HCT116 (cell line): ENCODE measurements at regions not wholly inside any gene's neighbourhood (a gene's known extent, or its start where the extent isn't known, plus 50 kb on each side); places are given as distances from the start of the nearest gene placed in this dataset.

Experiments used
- ATAC-seq: fragments of 200-7000 bp; cut with Tn5 transposase; 2 replicates; pipeline ENCODE4 v1.9.1; 2020; ENCODE audit warnings: mild to moderate bottlenecking, moderate library complexity
- BruUV-seq: library from RNA; stranded (reverse); fragments of 400-500 nt; replicated peaks from 2 replicates; lab custom pipeline; 2021; lab: Mats Ljungman, UMichigan
- CTCF ChIA-PET: fragments of 300-600 bp; sonication (Branson Sonifier 250); formaldehyde crosslinking; loops from one replicate; lab custom pipeline; 2021; ENCODE audit warnings: antibody characterized with exemption; lab: Charles Lee
- POLR2A ChIA-PET: fragments of 300-600, 350-600 bp; sonication (Branson Sonifier 250); formaldehyde crosslinking; loops from one replicate; lab custom pipeline; 2021; ENCODE audit warnings: antibody characterized with exemption; lab: Charles Lee
- RAD21 ChIA-PET, 2 experiments: fragments of 300-600 bp; sonication (Branson Sonifier 250); formaldehyde crosslinking; loops; one replicate each; lab custom pipeline; 2023; ENCODE audit warnings: low total read pairs in 2 of 2; ENCODE audit not compliant: uncharacterized antibody in 2 of 2, unreplicated experiment in 2 of 2, low non-redundant PET in 1 of 2; lab: Charles Lee
- DNase-seq: peaks from one replicate; pipeline ENCODE4 v3.0.0-alpha.2; 2010; ENCODE audit warnings: low read depth, low spot score
- H2AFZ ChIP-seq: fragments of 200-600 bp; shearing (Covaris generic), sonication (generic); 2 replicates; pipeline ENCODE4 v1.6.1; 2017; ENCODE audit warnings: low read depth, mixed run types, mixed read lengths, antibody characterized with exemption, low read length; ENCODE audit not compliant: poor library complexity, severe bottlenecking
- H3K27ac ChIP-seq: 2 replicates; pipeline ENCODE4 v1.5.1; 2012; ENCODE audit warnings: low read depth, low read length
- H3K27me3 ChIP-seq: fragments of 200-600 bp; sonication (generic); 2 replicates; pipeline ENCODE4 v1.6.1; 2016; ENCODE audit warnings: mixed run types, low read length, mixed read lengths; ENCODE audit not compliant: insufficient read depth
- H3K36me3 ChIP-seq, 2 experiments: fragments of 200-500 bp in 1 of 2; fragments of 200-600 bp in 1 of 2; sonication (Bioruptor generic) in 1 of 2; sonication (generic) in 1 of 2; 2 replicates each; pipeline versions ENCODE4 v1.5.1 to v1.6.1; 2014 to 2016; ENCODE audit warnings: low read length in 2 of 2, inconsistent platforms in 1 of 2, mixed read lengths in 1 of 2, mixed run types in 1 of 2; ENCODE audit not compliant: insufficient read depth in 2 of 2, control insufficient read depth in 1 of 2
- H3K4me1 ChIP-seq, 2 experiments: fragments of 200-600 bp in 1 of 2; sonication (generic) in 1 of 2; 2 replicates each; pipeline versions ENCODE4 v1.5.1 to v1.6.1; 2012 to 2017; ENCODE audit warnings: low read length in 2 of 2, inconsistent platforms in 1 of 2, mild to moderate bottlenecking in 1 of 2, mixed read lengths in 1 of 2, mixed run types in 1 of 2, moderate library complexity in 1 of 2; ENCODE audit not compliant: insufficient read depth in 2 of 2, control insufficient read depth in 1 of 2
- H3K4me2 ChIP-seq: fragments of 200-600 bp; sonication (generic); 2 replicates; pipeline ENCODE4 v1.6.1; 2017; ENCODE audit warnings: mixed run types, low read length, mixed read lengths
- H3K4me3 ChIP-seq, 2 experiments: fragments of 200-600 bp in 1 of 2; sonication (generic) in 1 of 2; replicated peaks in 1 of 2; 2 replicates each; pipeline ENCODE4 v1.5.1; 2011 to 2016; ENCODE audit warnings: low read length in 2 of 2, control low read depth in 1 of 2, low read depth in 1 of 2, mild to moderate bottlenecking in 1 of 2, mixed read lengths in 1 of 2, mixed run types in 1 of 2
- H3K79me2 ChIP-seq: fragments of 200-600 bp; sonication (generic); 2 replicates; pipeline ENCODE4 v1.6.1; 2017; ENCODE audit warnings: mild to moderate bottlenecking, mixed run types, low read length, moderate library complexity, mixed read lengths; ENCODE audit not compliant: insufficient read depth
- H3K9ac ChIP-seq: fragments of 200-600 bp; sonication (generic); 2 replicates; pipeline ENCODE4 v1.6.1; 2016; ENCODE audit warnings: low read length, mixed read lengths
- H3K9me2 ChIP-seq: fragments of 200-600 bp; sonication (generic), shearing (Covaris generic); 2 replicates; pipeline ENCODE4 v1.6.1; 2017; ENCODE audit warnings: mixed run types, mild to moderate bottlenecking, moderate library complexity; ENCODE audit not compliant: insufficient read depth
- H3K9me3 ChIP-seq, 2 experiments: fragments of 200-500 bp in 1 of 2; fragments of 200-600 bp in 1 of 2; sonication (Bioruptor generic) in 1 of 2; sonication (generic) in 1 of 2; 2 replicates each; pipeline ENCODE4 v1.6.1; 2014 to 2017; ENCODE audit warnings: low read length in 2 of 2, mixed read lengths in 2 of 2, inconsistent platforms in 1 of 2, low read depth in 1 of 2, mild to moderate bottlenecking in 1 of 2, mixed run types in 1 of 2, moderate library complexity in 1 of 2; ENCODE audit not compliant: control insufficient read depth in 1 of 2, insufficient read depth in 1 of 2
- H4K20me1 ChIP-seq: fragments of 200-600 bp; sonication (generic), shearing (Covaris generic); 2 replicates; pipeline ENCODE4 v1.6.1; 2017; ENCODE audit warnings: mixed run types, mild to moderate bottlenecking, moderate library complexity; ENCODE audit not compliant: insufficient read depth
- CEBPB ChIP-seq: IDR thresholded peaks from 2 replicates; pipeline ENCODE4 v1.6.1; 2012; ENCODE audit warnings: low read depth
- CTCF ChIP-seq, 3 experiments: fragments of 200-600 bp in 1 of 3; sonication (generic) in 1 of 3; IDR thresholded peaks in 2 of 3; conservative IDR thresholded peaks in 1 of 3; 2 replicates each; pipeline ENCODE4 v1.5.1; 2012 to 2017; ENCODE audit warnings: low read depth in 2 of 3, low read length in 2 of 3, antibody characterized with exemption in 1 of 3, borderline replicate concordance in 1 of 3, control low read depth in 1 of 3, mild to moderate bottlenecking in 1 of 3, mixed read lengths in 1 of 3, mixed run types in 1 of 3, moderate library complexity in 1 of 3; ENCODE audit not compliant: insufficient read depth in 1 of 3
- EGR1 ChIP-seq: IDR thresholded peaks from 2 replicates; pipeline ENCODE4 v1.6.1; 2012; ENCODE audit warnings: low read depth
- EZH2 ChIP-seq: fragments of 200-600 bp; sonication (generic); IDR thresholded peaks from 2 replicates; pipeline ENCODE4 v1.6.1; 2017; ENCODE audit warnings: antibody characterized with exemption, mixed run types
- FOSL1 ChIP-seq: IDR thresholded peaks from 2 replicates; pipeline ENCODE4 v1.6.1; 2012; ENCODE audit warnings: low read depth
- MAX ChIP-seq: IDR thresholded peaks from 2 replicates; pipeline ENCODE4 v1.6.1; 2012
- POLR2A ChIP-seq: IDR thresholded peaks from 2 replicates; pipeline ENCODE4 v1.7.0; 2011; ENCODE audit warnings: borderline replicate concordance; ENCODE audit not compliant: insufficient read depth, insufficient read length; ENCODE audit errors: extremely low read depth
- SIN3A ChIP-seq: IDR thresholded peaks from 2 replicates; pipeline ENCODE4 v1.6.1; 2012; ENCODE audit warnings: low read depth
- SRF ChIP-seq: IDR thresholded peaks from 2 replicates; pipeline ENCODE4 v1.6.1; 2012; ENCODE audit warnings: low read depth
- ZFX ChIP-seq: fragments of 450-650 bp; IDR thresholded peaks from 2 replicates; pipeline ENCODE4 v1.6.1; 2017
- ZNF274 ChIP-seq: fragments of 200-500 bp; sonication (Bioruptor generic); IDR thresholded peaks from 2 replicates; pipeline ENCODE4 v1.6.1; 2014; ENCODE audit warnings: mild to moderate bottlenecking, low read depth, low read length, inconsistent platforms
- intact Hi-C: fragments of 100-400 bp; cut with micrococcal nuclease; formaldehyde crosslinking; loops from 2 replicates; pipeline ENCODE4 v1.10.0; 2022

GRCh38 chr3:34780973-34781372 lies 858.4 kb upstream of the ARPP21 start:
- ATAC-seq (no peak), DNase-seq (no peak)
- Histone ChIP-seq H3K4me3 (no peak overlapping the region), H3K27ac (no peak overlapping the region), H2AFZ (no peak overlapping the region), H3K9me2 (no peaks in the 10 kb centered on the region), H3K4me2 (no peak overlapping the region), H3K9me3 (peaks cover 0 to 12% of the 10 kb centered on the region in 2 experiments; a peak in 3 of 4 replicates), H4K20me1 (no peaks in the 10 kb centered on the region), H3K79me2 (no peaks in the 10 kb centered on the region), H3K36me3 (no peaks in the 10 kb centered on the region), H3K4me1 (no peaks in the 10 kb centered on the region), H3K9ac (no peak overlapping the region), H3K27me3 (no peaks in the 10 kb centered on the region)
- POLR2A ChIA-PET, result no interaction called here
- TF ChIP-seq FOSL1, result no peak
- TF ChIP-seq EZH2, result no peak
- TF ChIP-seq POLR2A, result no peak
- TF ChIP-seq CEBPB, result no peak
- TF ChIP-seq SRF, result no peak
- TF ChIP-seq CTCF (IDR thresholded peaks at IDR 0.05 in 2 of 3, conservative IDR thresholded peaks at IDR 0.05 in 1 of 3; ENCODE audit: borderline replicate concordance in 1 of 3, insufficient read depth in 1 of 3, low read depth in 2 of 3, low read length in 2 of 3), result no peak
- TF ChIP-seq MAX, result no peak
- TF ChIP-seq ZNF274, result no peak
- TF ChIP-seq SIN3A, result no peak
- no peak for TF ChIP-seq ZFX
- CTCF ChIA-PET, result no interaction called here
- intact Hi-C loops, result no loop called here
- RAD21 ChIA-PET, result no interaction called here
- no TSS peak for BruUV-seq

- Histone ChIP-seq H3K4me2 (no peak overlapping the region), H3K4me1 (no peaks in the 10 kb centered on the region), H3K79me2 (no peaks in the 10 kb centered on the region), H3K9ac (no peak overlapping the region), H3K27me3 (no peaks in the 10 kb centered on the region), H2AFZ (no peak overlapping the region), H3K4me3 (no peak overlapping the region), H4K20me1 (no peaks in the 10 kb centered on the region), H3K9me3 (peaks cover 0 to 19% of the 10 kb centered on the region in 2 experiments; a peak in 3 of 4 replicates), H3K9me2 (no peaks in the 10 kb centered on the region), H3K27ac (no peak overlapping the region), H3K36me3 (no peaks in the 10 kb centered on the region)
- CTCF ChIA-PET, result no interaction called here
- POLR2A ChIA-PET, result no interaction called here
- TF ChIP-seq CTCF (IDR thresholded peaks at IDR 0.05 in 2 of 3, conservative IDR thresholded peaks at IDR 0.05 in 1 of 3; ENCODE audit: borderline replicate concordance in 1 of 3, insufficient read depth in 1 of 3, low read depth in 2 of 3, low read length in 2 of 3), result no peak
- TF ChIP-seq SRF, result no peak
- TF ChIP-seq EGR1, result no peak
- TF ChIP-seq ZFX, result no peak
- TF ChIP-seq SIN3A, result no peak
- RAD21 ChIA-PET, result no interaction called here
- intact Hi-C loops, result no loop called here
- BruUV-seq, result no TSS peak
- DNase-seq, result no peak
- no peak for ATAC-seq
Observed at GRCh38 chr3:34782871-34783270, 856.5 kb upstream of the ARPP21 start.
